Breast epithelium (tissue), 4 donors: ENCODE measurements at regions not wholly inside any gene's neighbourhood (a gene's known extent, or its start where the extent isn't known, plus 50 kb on each side); places are given as distances from the start of the nearest gene placed in this dataset.

Experiments
- DNase-seq, 2 donors: peaks; one replicate each; pipeline ENCODE4 v3.0.0-alpha.2; 2019; ENCODE audit warnings: low spot score in 2 of 2
- H3K27ac ChIP-seq, 2 donors: fragments of 200-600 bp; sonication (generic) in 1 of 2; one replicate each; pipeline ENCODE4 v1.5.1; 2016 to 2019; ENCODE audit warnings: mild to moderate bottlenecking in 1 of 2
- H3K27me3 ChIP-seq, 2 donors: fragments of 200-600 bp; sonication (generic) in 1 of 2; one replicate each; pipeline versions ENCODE4 v1.5.1 to v1.6.0; 2017 to 2019; ENCODE audit warnings: control low read depth in 1 of 2, mild to moderate bottlenecking in 1 of 2
- H3K36me3 ChIP-seq: fragments of 200-600 bp; one replicate; pipeline ENCODE4 v1.5.1; 2019
- H3K4me1 ChIP-seq, 2 donors: fragments of 200-600 bp; sonication (generic); one replicate each; pipeline ENCODE4 v1.5.1; 2016 to 2019; ENCODE audit warnings: control low read depth in 1 of 2
- H3K4me3 ChIP-seq, 3 donors: fragments of 200-600 bp; sonication (generic); 1 replicate in 2 of 3; 2 replicates in 1 of 3; pipeline ENCODE4 v1.5.1; 2016 to 2019; ENCODE audit warnings: mild to moderate bottlenecking in 3 of 3, moderate library complexity in 2 of 3
- H3K9me3 ChIP-seq, 2 donors: fragments of 200-600 bp; sonication (generic) in 1 of 2; one replicate each; pipeline ENCODE4 v1.5.1; 2016 to 2019; ENCODE audit warnings: control low read depth in 1 of 2
- CTCF ChIP-seq, 3 donors: fragments of 450-650 bp; IDR thresholded peaks; one replicate each; pipeline ENCODE4 v1.5.1; 2016 to 2017; ENCODE audit warnings: antibody characterized with exemption in 3 of 3, mild to moderate bottlenecking in 3 of 3, moderate library complexity in 3 of 3
- POLR2A ChIP-seq: fragments of 450-650 bp; IDR thresholded peaks from one replicate; pipeline ENCODE4 v1.6.1; 2016; ENCODE audit warnings: antibody characterized with exemption, mild to moderate bottlenecking, moderate library complexity
- POLR2AphosphoS5 ChIP-seq, 3 donors: sonication (generic); formaldehyde crosslinking; IDR thresholded peaks; one replicate each; pipeline ENCODE4 v1.6.1; 2017; ENCODE audit warnings: antibody characterized with exemption in 3 of 3
- intact Hi-C: fragments of 100-400 bp; cut with DNase I; formaldehyde crosslinking; loops from one replicate; pipeline ENCODE4 v1.15.1; 2023; ENCODE audit warnings: low total_unique reads

- Histone ChIP-seq H3K4me3 (no peak overlapping the region), H3K9me3 (peaks cover 6 to 12% of the 10 kb centered on the region in 2 donors), H3K27me3 (no peaks in the 10 kb centered on the region), H3K4me1 (no peaks in the 10 kb centered on the region), H3K27ac (no peak overlapping the region), H3K36me3 (no peaks in the 10 kb centered on the region)
- TF ChIP-seq POLR2A: no peak
- no peak for TF ChIP-seq POLR2AphosphoS5 (IDR thresholded peaks at IDR 0.05)
- no peak for TF ChIP-seq CTCF (IDR thresholded peaks at IDR 0.05)
- no peak for DNase-seq
- intact Hi-C loops: no loop called here
Observed at GRCh38 chr1:222062640-222063039, 320.8 kb upstream of the DUSP10 start.

GRCh38 chr1:222061711-222062359 lies 319.9 kb upstream of the DUSP10 start:
- TF ChIP-seq CTCF (IDR thresholded peaks at IDR 0.05) (no peak), POLR2A (no peak), POLR2AphosphoS5 (IDR thresholded peaks at IDR 0.05) (no peak)
- H3K27ac ChIP-seq: no peak overlapping the region
- no peaks in the 10 kb centered on the region for H3K4me1 ChIP-seq
- peaks cover 6 to 12% of the 10 kb centered on the region in 2 donors for H3K9me3 ChIP-seq
- intact Hi-C loops: no loop called here
- no peak overlapping the region for H3K4me3 ChIP-seq
- H3K27me3 ChIP-seq: no peaks in the 10 kb centered on the region
- H3K36me3 ChIP-seq: no peaks in the 10 kb centered on the region
- DNase-seq: no peak

- peak overlapping the region in 1 of 2 donors; percentile 8 for H3K27ac ChIP-seq
- H3K27me3 ChIP-seq: no peaks in the 10 kb centered on the region
- intact Hi-C loops: no loop called here
Observed at GRCh38 chr1:222060210-222060916, 318.5 kb upstream of the DUSP10 start.

GRCh38 chr1:222058249-222058648 lies 316.4 kb upstream of the DUSP10 start:
- Histone ChIP-seq H3K36me3 (no peaks in the 10 kb centered on the region), H3K4me1 (no peaks in the 10 kb centered on the region), H3K9me3 (no peaks in the 10 kb centered on the region), H3K27me3 (no peaks in the 10 kb centered on the region), H3K4me3 (no peak overlapping the region), H3K27ac (no peak overlapping the region)
- DNase-seq: no peak
- intact Hi-C loops: no loop called here
- TF ChIP-seq POLR2A (no peak), POLR2AphosphoS5 (IDR thresholded peaks at IDR 0.05) (no peak), CTCF (IDR thresholded peaks at IDR 0.05) (no peak)

More at GRCh38 chr1:222060210-222060916, 318.5 kb upstream of the DUSP10 start:
- TF ChIP-seq CTCF (IDR thresholded peaks at IDR 0.05): no peak
- no peak for TF ChIP-seq POLR2A
- no peak for TF ChIP-seq POLR2AphosphoS5 (IDR thresholded peaks at IDR 0.05)
- Histone ChIP-seq H3K4me1 (no peaks in the 10 kb centered on the region), H3K9me3 (peaks cover 5 to 12% of the 10 kb centered on the region in 2 donors), H3K4me3 (no peak overlapping the region), H3K36me3 (no peaks in the 10 kb centered on the region)
- no peak for DNase-seq

- H3K27me3 ChIP-seq: no peaks in the 10 kb centered on the region
- H3K4me1 ChIP-seq: no peaks in the 10 kb centered on the region
- DNase-seq: no peak
- no peak for TF ChIP-seq POLR2AphosphoS5 (IDR thresholded peaks at IDR 0.05)
- no peak for TF ChIP-seq POLR2A
- TF ChIP-seq CTCF (IDR thresholded peaks at IDR 0.05): no peak
- no peaks in the 10 kb centered on the region for H3K36me3 ChIP-seq
- H3K9me3 ChIP-seq: no peaks in the 10 kb centered on the region
- H3K4me3 ChIP-seq: no peak overlapping the region
- intact Hi-C loops: no loop called here
- H3K27ac ChIP-seq: no peak overlapping the region
Observed at GRCh38 chr1:222057162-222057561, 315.3 kb upstream of the DUSP10 start.
